OCI-LY7 (cell line): ENCODE measurements at regions not wholly inside any gene's neighbourhood (a gene's known extent, or its start where the extent isn't known, plus 50 kb on each side); places are given as distances from the start of the nearest gene placed in this dataset.

Experiments used
- BruUV-seq: library from RNA; stranded (reverse); fragments of 400-500 nt; replicated peaks from 2 replicates; lab custom pipeline; 2021; lab: Mats Ljungman, UMichigan
- CTCF ChIA-PET: fragments of 300-600 bp; sonication (Branson Sonifier 250); formaldehyde crosslinking; loops from one replicate; lab custom pipeline; 2022; ENCODE audit warnings: antibody characterized with exemption; ENCODE audit not compliant: unreplicated experiment; lab: Charles Lee
- POLR2A ChIA-PET: fragments of 300-600 bp; sonication (Branson Sonifier 250); formaldehyde crosslinking; loops from one replicate; lab custom pipeline; 2022; ENCODE audit warnings: antibody characterized with exemption; lab: Charles Lee
- DNase-seq: peaks from one replicate; pipeline ENCODE4 v3.0.0-alpha.2; 2015; ENCODE audit warnings: low spot score
- H2AFZ ChIP-seq: fragments of 200-600 bp; sonication (generic), shearing (Covaris generic); 2 replicates; pipeline ENCODE4 v1.6.1; 2014; ENCODE audit warnings: mild to moderate bottlenecking, antibody characterized with exemption, low read length, moderate library complexity
- H3K27ac ChIP-seq: fragments of 200-600 bp; sonication (generic); 2 replicates; pipeline ENCODE4 v1.5.1; 2014; ENCODE audit warnings: mixed run types, low read depth, mild to moderate bottlenecking, moderate library complexity, low read length, inconsistent platforms; ENCODE audit not compliant: poor library complexity, severe bottlenecking
- H3K36me3 ChIP-seq: fragments of 200-600 bp; sonication (generic); 2 replicates; pipeline ENCODE4 v1.6.1; 2014; ENCODE audit warnings: mild to moderate bottlenecking, antibody characterized with exemption, low read length, moderate library complexity, mixed read lengths; ENCODE audit not compliant: insufficient read depth
- H3K4me1 ChIP-seq: fragments of 200-600 bp; sonication (generic); 2 replicates; pipeline ENCODE4 v1.5.1; 2014; ENCODE audit warnings: mild to moderate bottlenecking, low read length; ENCODE audit not compliant: insufficient read depth, poor library complexity, severe bottlenecking
- H3K4me2 ChIP-seq: fragments of 200-600 bp; sonication (generic); 2 replicates; pipeline ENCODE4 v1.6.1; 2014; ENCODE audit warnings: mild to moderate bottlenecking, low read length
- H3K4me3 ChIP-seq: fragments of 200-600 bp; sonication (generic); 2 replicates; pipeline ENCODE4 v1.5.1; 2014; ENCODE audit warnings: mild to moderate bottlenecking, low read depth, low read length; ENCODE audit not compliant: poor library complexity, severe bottlenecking
- H3K79me2 ChIP-seq: fragments of 200-600 bp; sonication (generic); 2 replicates; pipeline ENCODE4 v1.6.1; 2016; ENCODE audit warnings: low read depth, mild to moderate bottlenecking, low read length, moderate library complexity, mixed read lengths; ENCODE audit not compliant: insufficient read depth
- H3K9me2 ChIP-seq: fragments of 200-600 bp; sonication (generic); 2 replicates; pipeline ENCODE4 v1.6.1; 2016; ENCODE audit warnings: mild to moderate bottlenecking, low read length, mixed read lengths; ENCODE audit not compliant: insufficient read depth
- H3K9me3 ChIP-seq: fragments of 200-600 bp; sonication (generic); 2 replicates; pipeline ENCODE4 v1.6.1; 2014; ENCODE audit warnings: mild to moderate bottlenecking, mixed run types, low read length, mixed read lengths
- H4K20me1 ChIP-seq: fragments of 200-600 bp; sonication (generic); 2 replicates; pipeline ENCODE4 v1.6.1; 2014; ENCODE audit warnings: mild to moderate bottlenecking, antibody characterized with exemption, low read length, moderate library complexity, mixed read lengths; ENCODE audit not compliant: insufficient read depth
- CTCF ChIP-seq: fragments of 200-600 bp; sonication (generic); conservative IDR thresholded peaks from 2 replicates; pipeline ENCODE4 v1.5.1; 2014; ENCODE audit warnings: mild to moderate bottlenecking, antibody characterized with exemption, low read length, moderate library complexity, mixed read lengths
- EZH2phosphoT487 ChIP-seq: fragments of 200-600 bp; sonication (generic); IDR thresholded peaks from 2 replicates; pipeline ENCODE4 v1.6.1; 2018; ENCODE audit warnings: low read depth, borderline replicate concordance, mild to moderate bottlenecking, mixed run types, antibody characterized with exemption, low read length, moderate library complexity, mixed read lengths
- intact Hi-C: fragments of 100-400 bp; cut with micrococcal nuclease; formaldehyde crosslinking; loops from one replicate; pipeline ENCODE4 v1.10.0; 2022; ENCODE audit not compliant: unreplicated experiment

- no TSS peak for BruUV-seq
- no peak for TF ChIP-seq EZH2phosphoT487
- no peak for TF ChIP-seq CTCF
- H2AFZ ChIP-seq: no peak overlapping the region
- no peak overlapping the region for H3K4me2 ChIP-seq
- intact Hi-C loops: no loop called here
- H4K20me1 ChIP-seq: no peaks in the 10 kb centered on the region
- ChIA-PET CTCF (no interaction called here), POLR2A (interaction anchor here (0.7 kb wide), 1 partner anchor 18 kb away, joined by 3 read pairs; no protein-coding TSS in a partner anchor)
- no peaks in the 10 kb centered on the region for H3K36me3 ChIP-seq
- H3K4me1 ChIP-seq: no peaks in the 10 kb centered on the region
- no peak for DNase-seq
- H3K9me3 ChIP-seq: no peaks in the 10 kb centered on the region
- H3K27ac ChIP-seq: no peak overlapping the region
- H3K9me2 ChIP-seq: no peaks in the 10 kb centered on the region
- no peak overlapping the region for H3K4me3 ChIP-seq
- H3K79me2 ChIP-seq: no peaks in the 10 kb centered on the region
Measured at GRCh38 chr4:26108054-26108453, 194.0 kb downstream of the SMIM20 start.

- Histone ChIP-seq H3K36me3 (no peaks in the 10 kb centered on the region), H3K27ac (no peak overlapping the region), H3K4me2 (no peak overlapping the region), H3K4me1 (no peaks in the 10 kb centered on the region), H3K9me2 (no peaks in the 10 kb centered on the region), H4K20me1 (no peaks in the 10 kb centered on the region), H3K4me3 (no peak overlapping the region), H2AFZ (no peak overlapping the region), H3K9me3 (no peaks in the 10 kb centered on the region), H3K79me2 (no peaks in the 10 kb centered on the region)
- intact Hi-C loops: no loop called here
- TF ChIP-seq EZH2phosphoT487 (no peak), CTCF (no peak)
- DNase-seq: no peak
- CTCF ChIA-PET: no interaction called here
- no TSS peak for BruUV-seq
- POLR2A ChIA-PET: no interaction called here
Measured at GRCh38 chr4:26110493-26110892, 196.5 kb downstream of the SMIM20 start.

GRCh38 chr4:26113339-26113940 lies 199.4 kb downstream of the SMIM20 start:
- no peak for DNase-seq
- no peaks in the 10 kb centered on the region for H3K9me2 ChIP-seq
- no peaks in the 10 kb centered on the region for H3K36me3 ChIP-seq
- ChIA-PET POLR2A (no interaction called here), CTCF (no interaction called here)
- no peak overlapping the region for H3K4me2 ChIP-seq
- H3K27ac ChIP-seq: no peak overlapping the region
- no peak overlapping the region for H3K4me3 ChIP-seq
- H3K9me3 ChIP-seq: no peaks in the 10 kb centered on the region
- BruUV-seq: no TSS peak
- no peaks in the 10 kb centered on the region for H4K20me1 ChIP-seq
- no peaks in the 10 kb centered on the region for H3K4me1 ChIP-seq
- H3K79me2 ChIP-seq: no peaks in the 10 kb centered on the region
- TF ChIP-seq CTCF: no peak
- TF ChIP-seq EZH2phosphoT487: no peak
- intact Hi-C loops: no loop called here
- H2AFZ ChIP-seq: no peak overlapping the region
